ENCODE measurements at regions not wholly inside any gene's neighbourhood (a gene's known extent, or its start where the extent isn't known, plus 50 kb on each side); places are given as distances from the start of the nearest gene placed in this dataset.

DNA sequence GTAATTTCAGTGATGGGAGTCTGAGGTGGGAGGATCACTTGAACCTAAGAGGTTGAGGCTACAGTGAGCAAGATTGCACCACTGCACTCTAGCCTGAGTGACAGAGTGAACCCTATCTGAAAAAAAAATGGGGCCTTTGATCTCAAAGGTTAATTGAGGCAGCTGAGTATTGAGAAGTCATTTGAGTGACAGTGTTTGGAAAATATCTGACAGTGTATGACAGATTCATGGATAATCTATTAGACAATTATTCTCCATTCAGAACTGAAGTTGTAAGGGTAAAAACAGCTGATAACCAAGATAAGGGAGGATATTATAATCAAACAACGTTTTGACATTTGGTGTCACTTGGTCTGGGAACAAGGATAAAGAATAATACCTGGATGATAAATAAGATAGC lies 50.9 kb upstream of the CD36 start:
- TF ChIP-seq, protein P1, sequence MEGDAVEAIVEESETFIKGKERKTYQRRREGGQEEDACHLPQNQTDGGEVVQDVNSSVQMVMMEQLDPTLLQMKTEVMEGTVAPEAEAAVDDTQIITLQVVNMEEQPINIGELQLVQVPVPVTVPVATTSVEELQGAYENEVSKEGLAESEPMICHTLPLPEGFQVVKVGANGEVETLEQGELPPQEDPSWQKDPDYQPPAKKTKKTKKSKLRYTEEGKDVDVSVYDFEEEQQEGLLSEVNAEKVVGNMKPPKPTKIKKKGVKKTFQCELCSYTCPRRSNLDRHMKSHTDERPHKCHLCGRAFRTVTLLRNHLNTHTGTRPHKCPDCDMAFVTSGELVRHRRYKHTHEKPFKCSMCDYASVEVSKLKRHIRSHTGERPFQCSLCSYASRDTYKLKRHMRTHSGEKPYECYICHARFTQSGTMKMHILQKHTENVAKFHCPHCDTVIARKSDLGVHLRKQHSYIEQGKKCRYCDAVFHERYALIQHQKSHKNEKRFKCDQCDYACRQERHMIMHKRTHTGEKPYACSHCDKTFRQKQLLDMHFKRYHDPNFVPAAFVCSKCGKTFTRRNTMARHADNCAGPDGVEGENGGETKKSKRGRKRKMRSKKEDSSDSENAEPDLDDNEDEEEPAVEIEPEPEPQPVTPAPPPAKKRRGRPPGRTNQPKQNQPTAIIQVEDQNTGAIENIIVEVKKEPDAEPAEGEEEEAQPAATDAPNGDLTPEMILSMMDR (IDR thresholded peaks at IDR 0.05): no peak
- no peak for TF ChIP-seq EZH2 (IDR thresholded peaks at IDR 0.05)
